ENCODE measurements at regions not wholly inside any gene's neighbourhood (a gene's known extent, or its start where the extent isn't known, plus 50 kb on each side); places are given as distances from the start of the nearest gene placed in this dataset.
A peak's percentile ranks its signal among the peaks of the same experiment; 100 is the strongest.

DNA sequence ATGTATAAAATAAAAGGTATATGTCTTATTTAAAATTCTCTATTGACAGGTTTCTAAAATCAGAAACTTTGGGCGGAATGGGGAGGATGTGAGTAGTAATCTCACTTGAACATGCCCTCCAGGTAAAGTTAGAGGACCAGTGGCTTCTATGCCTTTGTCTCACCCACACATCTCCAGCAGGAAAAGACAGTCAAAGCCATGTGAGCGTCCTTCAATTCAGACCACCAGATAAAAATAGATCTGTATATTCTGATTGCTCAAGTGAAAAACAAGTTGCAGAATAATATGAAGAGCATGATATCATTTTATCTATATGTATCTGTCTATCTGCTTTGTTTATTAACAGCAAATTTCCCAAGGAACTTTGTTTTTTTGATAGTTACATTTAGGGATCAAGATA lies 152.2 kb downstream of the TMCO5A start:
- Histone ChIP-seq H3K79me2 (ENCODE audit: insufficient read depth, low read length) (no peaks in the 10 kb centered on the region), H4K20me1 (ENCODE audit: insufficient read depth, low read length) (no peaks in the 10 kb centered on the region), H3K36me3 (replicated peaks in 1 of 2; ENCODE audit: control insufficient read depth in 1 of 2, insufficient read depth in 2 of 2, low read length in 2 of 2) (no peaks in the 10 kb centered on the region), H3K27ac (ENCODE audit: low read depth in 1 of 2, low read length in 2 of 2) (peak overlapping the region in 1 of 2 donors; percentile 80), H2AFZ (ENCODE audit: insufficient read depth, low read depth, low read length, poor library complexity, severe bottlenecking) (no peak overlapping the region), H3K4me1 (ENCODE audit: control insufficient read depth in 1 of 2, insufficient read depth in 2 of 2, low read length in 2 of 2) (peaks cover 41 to 45% of the 10 kb centered on the region in 2 donors), H3K4me3 (replicated peaks in 1 of 3; ENCODE audit: low read depth in 2 of 3, low read length in 3 of 3) (peak overlapping the region in 1 of 3 experiments; percentile 57), H3K4me2 (replicated peaks; ENCODE audit: extremely low read depth, low read length, poor library complexity, severe bottlenecking) (peak overlapping the region; percentile 69), H3K9ac (ENCODE audit: insufficient read depth, low read length, poor library complexity, severe bottlenecking) (no peak overlapping the region), H3K27me3 (ENCODE audit: control insufficient read depth in 2 of 2, insufficient read depth in 2 of 2, low read length in 2 of 2) (peaks cover 0 to 5% of the 10 kb centered on the region in 2 donors), H3K9me3 (replicated peaks in 1 of 2; ENCODE audit: control insufficient read depth in 1 of 2, insufficient read depth in 1 of 2, low read length in 2 of 2) (no peaks in the 10 kb centered on the region)
- intact Hi-C loops (cut with micrococcal nuclease): loop anchor here in 1 of 2 donors (2.0 to 5.0 kb wide), 2 partner anchors 14 to 46 kb away; no protein-coding TSS in a partner anchor
- WGBS (ENCODE audit: insufficient coverage): no CpG with 5 or more reads among the region's 2 CpGs
- Mint-ChIP-seq H3K36me3 (no peaks in the 10 kb centered on the region), H3K27ac (peak overlapping the region; percentile 87 to 94 (median 91)), H3K4me3 (peak overlapping the region in 1 of 2 donors; percentile 58), H3K27me3 (ENCODE audit: low read depth in 3 of 3) (peaks cover 3 to 7% (median 7%) of the 10 kb centered on the region in 3 donors), H3K4me1 (peaks cover 42% of the 10 kb centered on the region), H3K9me3 (peaks cover 0 to 3% (median 2%) of the 10 kb centered on the region in 7 donors)
- DNase-seq: no peak
- TF ChIP-seq, protein P1, sequence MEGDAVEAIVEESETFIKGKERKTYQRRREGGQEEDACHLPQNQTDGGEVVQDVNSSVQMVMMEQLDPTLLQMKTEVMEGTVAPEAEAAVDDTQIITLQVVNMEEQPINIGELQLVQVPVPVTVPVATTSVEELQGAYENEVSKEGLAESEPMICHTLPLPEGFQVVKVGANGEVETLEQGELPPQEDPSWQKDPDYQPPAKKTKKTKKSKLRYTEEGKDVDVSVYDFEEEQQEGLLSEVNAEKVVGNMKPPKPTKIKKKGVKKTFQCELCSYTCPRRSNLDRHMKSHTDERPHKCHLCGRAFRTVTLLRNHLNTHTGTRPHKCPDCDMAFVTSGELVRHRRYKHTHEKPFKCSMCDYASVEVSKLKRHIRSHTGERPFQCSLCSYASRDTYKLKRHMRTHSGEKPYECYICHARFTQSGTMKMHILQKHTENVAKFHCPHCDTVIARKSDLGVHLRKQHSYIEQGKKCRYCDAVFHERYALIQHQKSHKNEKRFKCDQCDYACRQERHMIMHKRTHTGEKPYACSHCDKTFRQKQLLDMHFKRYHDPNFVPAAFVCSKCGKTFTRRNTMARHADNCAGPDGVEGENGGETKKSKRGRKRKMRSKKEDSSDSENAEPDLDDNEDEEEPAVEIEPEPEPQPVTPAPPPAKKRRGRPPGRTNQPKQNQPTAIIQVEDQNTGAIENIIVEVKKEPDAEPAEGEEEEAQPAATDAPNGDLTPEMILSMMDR (IDR thresholded peaks at IDR 0.05): no peak

DNA sequence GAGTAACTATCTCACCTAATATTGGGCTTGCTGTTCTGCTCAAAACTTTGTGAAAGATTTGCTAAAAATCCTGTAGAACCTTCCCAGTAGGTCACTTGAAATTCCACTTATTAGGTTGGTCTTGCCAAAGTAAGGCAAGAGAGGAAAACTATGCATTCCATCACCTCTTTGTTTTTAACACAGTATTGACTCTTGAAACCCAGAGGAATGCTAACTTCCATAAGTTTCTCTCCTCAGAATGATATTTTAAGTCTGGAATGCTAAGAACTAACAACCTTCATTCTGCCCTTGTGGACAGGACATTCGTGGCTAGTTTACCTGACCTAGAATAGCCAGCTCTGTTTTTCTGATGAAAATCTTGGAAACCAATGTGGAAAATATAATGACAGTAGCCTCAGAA lies 154.5 kb downstream of the TMCO5A start:
- H3K4me3 Mint-ChIP-seq: no peak overlapping the region

More for the DNA sequence above, 154.5 kb downstream of the TMCO5A start:
- intact Hi-C loops (cut with micrococcal nuclease): loop anchor here in 1 of 2 donors (5.0 kb wide), 1 partner anchor 43 kb away; no protein-coding TSS in a partner anchor
- H3K27me3 Mint-ChIP-seq (ENCODE audit: low read depth in 3 of 3): peaks cover 4 to 9% (median 8%) of the 10 kb centered on the region in 3 donors
- H3K36me3 Mint-ChIP-seq: no peaks in the 10 kb centered on the region
- WGBS (ENCODE audit: insufficient coverage): no CpG with 5 or more reads among the region's 1 CpG
- Histone ChIP-seq H3K9me3 (replicated peaks in 1 of 2; ENCODE audit: control insufficient read depth in 1 of 2, insufficient read depth in 1 of 2, low read length in 2 of 2) (no peaks in the 10 kb centered on the region), H3K36me3 (replicated peaks in 1 of 2; ENCODE audit: control insufficient read depth in 1 of 2, insufficient read depth in 2 of 2, low read length in 2 of 2) (no peaks in the 10 kb centered on the region), H3K79me2 (ENCODE audit: insufficient read depth, low read length) (no peaks in the 10 kb centered on the region), H4K20me1 (ENCODE audit: insufficient read depth, low read length) (no peaks in the 10 kb centered on the region), H3K27me3 (ENCODE audit: control insufficient read depth in 2 of 2, insufficient read depth in 2 of 2, low read length in 2 of 2) (peaks cover 0 to 2% of the 10 kb centered on the region in 2 donors), H3K9ac (ENCODE audit: insufficient read depth, low read length, poor library complexity, severe bottlenecking) (no peak overlapping the region), H3K4me3 (replicated peaks in 1 of 3; ENCODE audit: low read depth in 2 of 3, low read length in 3 of 3) (no peak overlapping the region), H3K27ac (ENCODE audit: low read depth in 1 of 2, low read length in 2 of 2) (no peak overlapping the region), H2AFZ (ENCODE audit: insufficient read depth, low read depth, low read length, poor library complexity, severe bottlenecking) (no peak overlapping the region), H3K4me1 (ENCODE audit: control insufficient read depth in 1 of 2, insufficient read depth in 2 of 2, low read length in 2 of 2) (peaks cover 34 to 36% of the 10 kb centered on the region in 2 donors), H3K4me2 (replicated peaks; ENCODE audit: extremely low read depth, low read length, poor library complexity, severe bottlenecking) (no peak overlapping the region)
- TF ChIP-seq, protein P1 (IDR thresholded peaks at IDR 0.05): no peak
- H3K27ac Mint-ChIP-seq: no peak overlapping the region
- H3K4me1 Mint-ChIP-seq: peaks cover 34% of the 10 kb centered on the region
- DNase-seq: no peak
- peaks cover 0 to 5% (median 0%) of the 10 kb centered on the region in 7 donors for H3K9me3 Mint-ChIP-seq

All from CD14-positive monocyte (primary cell).